Activated CD4-positive, alpha-beta T cell treated with anti-CD3 and anti-CD28 coated beads, Interleukin-2, amount 50 U/mL, for 16 hours (primary cell): ENCODE measurements at regions not wholly inside any gene's neighbourhood (a gene's known extent, or its start where the extent isn't known, plus 50 kb on each side); places are given as distances from the start of the nearest gene placed in this dataset.

ENCODE experiments used
- DNase-seq: peaks from one replicate; pipeline ENCODE4 v3.0.0-alpha.2; 2020

GRCh38 chr10:111953949-111954348 lies 229.6 kb downstream of the GPAM start:
- no peak for DNase-seq

- DNase-seq = no peak
These were observed 229.2 kb downstream of the GPAM start for GRCh38 chr10:111954386-111954785.

GRCh38 chr10:111956841-111957240 lies 226.7 kb downstream of the GPAM start:
- no peak for DNase-seq

- DNase-seq = no peak
These were observed 220.6 kb downstream of the GPAM start for GRCh38 chr10:111962951-111963350.

GRCh38 chr10:111967116-111967515 lies 216.4 kb downstream of the GPAM start:
- DNase-seq = no peak

GRCh38 chr10:111967547-111967946 lies 216.0 kb downstream of the GPAM start:
- no peak for DNase-seq

GRCh38 chr10:111968647-111969046 lies 214.9 kb downstream of the GPAM start:
- DNase-seq = no peak

GRCh38 chr10:111970111-111970510 lies 213.5 kb downstream of the GPAM start:
- no peak for DNase-seq

- DNase-seq = no peak
These were observed 211.5 kb downstream of the GPAM start for GRCh38 chr10:111972109-111972508.

- DNase-seq = no peak
These were observed 210.3 kb downstream of the GPAM start for GRCh38 chr10:111973306-111973705.

GRCh38 chr10:111973826-111974225 lies 209.7 kb downstream of the GPAM start:
- no peak for DNase-seq

- no peak for DNase-seq
These were observed 209.2 kb downstream of the GPAM start for GRCh38 chr10:111974325-111974724.

GRCh38 chr10:111976557-111976956 lies 207.0 kb downstream of the GPAM start:
- no peak for DNase-seq

GRCh38 chr10:111984057-111984456 lies 199.5 kb downstream of the GPAM start:
- DNase-seq = no peak

- no peak for DNase-seq
These were observed 197.5 kb downstream of the GPAM start for GRCh38 chr10:111986079-111986478.

- DNase-seq = no peak
These were observed 194.9 kb downstream of the GPAM start for GRCh38 chr10:111988646-111989045.

GRCh38 chr10:111989136-111989911 lies 194.2 kb downstream of the GPAM start:
- no peak for DNase-seq

- no peak for DNase-seq
These were observed 192.8 kb downstream of the GPAM start for GRCh38 chr10:111990734-111991133.

- no peak for DNase-seq
These were observed 190.2 kb downstream of the GPAM start for GRCh38 chr10:111993321-111993720.

GRCh38 chr10:111993872-111994426 lies 189.6 kb downstream of the GPAM start:
- DNase-seq = no peak

- DNase-seq = no peak
These were observed 187.5 kb downstream of the GPAM start for GRCh38 chr10:111996103-111996502.

GRCh38 chr10:111998728-111999127 lies 184.8 kb downstream of the GPAM start:
- no peak for DNase-seq

- DNase-seq = no peak
These were observed 184.2 kb downstream of the GPAM start for GRCh38 chr10:111999205-111999914.

- DNase-seq = no peak
These were observed 183.7 kb downstream of the GPAM start for GRCh38 chr10:111999915-112000302.
